CD4-positive, alpha-beta T cell treated with Interleukin-10 for 1 hour (primary cell): ENCODE measurements at regions not wholly inside any gene's neighbourhood (a gene's known extent, or its start where the extent isn't known, plus 50 kb on each side); places are given as distances from the start of the nearest gene placed in this dataset.
"Not testable (repeated sequence)": the region's sequence is repeated elsewhere in the genome, so short reads cannot be mapped to it uniquely, and the experiment has no call there.

Experiments used
- DNase-seq: peaks from one replicate; pipeline ENCODE4 v3.0.0-alpha.2; 2020

DNA sequence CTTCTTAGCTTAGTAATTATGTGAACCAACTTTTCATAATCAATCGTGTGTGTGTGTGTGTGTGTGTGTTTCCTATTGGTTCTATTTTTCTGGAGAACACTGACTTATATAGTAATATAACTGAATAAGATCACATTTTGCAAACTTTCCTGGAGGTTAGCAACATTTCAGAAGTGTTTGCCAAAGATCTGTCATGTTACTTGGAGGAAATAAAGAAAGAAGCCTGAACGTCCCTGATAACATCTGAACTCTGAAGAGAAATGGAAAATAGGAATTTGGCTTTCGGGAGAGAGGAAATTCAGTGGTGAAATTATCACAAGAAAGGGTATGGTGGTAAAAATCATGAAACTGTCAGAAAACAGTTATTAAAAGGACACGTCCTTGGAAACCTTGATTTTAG is 984.4 kb upstream of the AUTS2 start:
- DNase-seq = no peak

DNA sequence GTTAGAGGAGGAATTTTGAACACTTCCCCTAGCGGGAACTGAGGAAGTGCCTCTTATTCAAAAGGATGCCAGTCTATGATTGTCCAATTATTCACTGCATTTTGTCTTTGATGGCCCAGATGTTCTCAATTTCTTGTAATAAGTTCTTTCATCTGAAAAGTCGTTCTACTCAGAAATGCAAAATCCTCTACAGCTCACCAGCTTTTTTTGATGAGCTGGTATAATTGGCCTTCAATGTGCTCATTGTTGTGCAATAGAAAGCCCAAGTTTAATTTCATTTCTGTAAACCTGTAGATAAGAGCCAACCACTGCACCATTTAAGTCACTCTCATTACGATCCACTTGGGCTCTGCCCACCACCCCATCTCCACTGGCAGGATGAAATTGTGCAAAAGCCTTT is 978.7 kb upstream of the AUTS2 start:
- DNase-seq = no peak

DNA sequence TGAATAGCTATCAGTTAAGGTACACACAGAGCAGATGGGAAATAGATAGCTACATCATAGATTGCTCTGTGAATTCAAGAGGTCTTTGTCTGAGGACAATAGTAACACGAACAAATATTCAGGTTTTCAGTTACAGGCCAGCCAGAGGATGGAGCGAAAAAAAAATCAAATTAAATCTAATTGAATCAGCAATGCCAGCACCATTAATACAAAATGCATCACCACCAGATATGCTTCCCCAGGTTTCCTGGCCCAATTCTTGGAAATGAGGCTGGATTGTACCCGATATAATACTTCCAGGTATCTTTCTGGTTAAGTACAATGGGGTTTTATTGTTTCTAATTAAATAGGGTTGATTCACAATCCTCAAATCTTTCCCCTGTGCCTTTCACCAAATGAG is 975.8 kb upstream of the AUTS2 start:
- no peak for DNase-seq

DNA sequence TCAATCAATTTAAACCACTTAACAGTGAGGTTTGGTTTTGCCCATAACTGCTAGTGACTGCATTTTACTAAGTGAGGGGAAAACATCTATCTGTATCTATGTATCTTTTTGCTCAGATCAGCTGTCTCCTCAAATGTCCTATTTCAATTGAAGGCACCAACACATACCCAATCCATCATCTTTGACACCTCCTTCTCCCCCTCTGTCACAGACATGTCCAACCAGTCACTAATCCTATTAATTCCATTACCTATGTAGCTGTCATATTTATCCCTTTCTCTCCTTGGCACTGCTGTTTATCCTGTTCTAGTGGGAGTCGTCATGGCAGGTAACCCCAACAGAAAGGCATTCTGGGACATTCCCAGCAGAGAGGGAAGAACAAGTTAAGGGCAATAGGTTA is 975.2 kb upstream of the AUTS2 start:
- DNase-seq = no peak

DNA sequence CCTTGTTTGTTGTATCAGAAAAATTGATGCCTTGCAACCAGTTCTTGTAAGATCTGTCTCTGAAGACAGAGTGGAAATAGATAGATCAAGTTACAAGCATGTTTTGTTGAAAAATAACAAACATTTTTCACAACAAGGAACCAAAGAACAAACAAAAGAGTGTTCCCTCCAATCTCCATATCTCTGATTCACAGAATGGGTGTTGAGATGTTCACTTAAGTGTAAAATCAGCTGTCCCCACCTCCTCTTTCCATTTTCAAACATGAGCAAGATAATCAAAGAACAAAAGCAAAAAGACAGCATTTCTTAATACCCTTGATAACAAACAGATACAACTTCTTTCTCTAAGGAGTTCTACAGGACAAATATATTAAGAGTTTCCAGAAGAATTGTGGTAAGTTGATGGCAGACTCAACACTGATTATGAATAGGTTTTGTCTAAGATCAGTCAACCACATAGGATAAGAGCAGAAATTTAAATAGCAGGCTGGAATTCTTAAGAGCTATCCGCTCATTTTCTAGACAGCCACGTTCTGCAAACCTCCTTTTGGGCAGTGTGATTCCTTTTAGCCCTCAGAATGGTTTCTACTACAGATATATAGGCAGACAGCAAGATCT is 970.9 kb upstream of the AUTS2 start:
- no peak for DNase-seq

DNA sequence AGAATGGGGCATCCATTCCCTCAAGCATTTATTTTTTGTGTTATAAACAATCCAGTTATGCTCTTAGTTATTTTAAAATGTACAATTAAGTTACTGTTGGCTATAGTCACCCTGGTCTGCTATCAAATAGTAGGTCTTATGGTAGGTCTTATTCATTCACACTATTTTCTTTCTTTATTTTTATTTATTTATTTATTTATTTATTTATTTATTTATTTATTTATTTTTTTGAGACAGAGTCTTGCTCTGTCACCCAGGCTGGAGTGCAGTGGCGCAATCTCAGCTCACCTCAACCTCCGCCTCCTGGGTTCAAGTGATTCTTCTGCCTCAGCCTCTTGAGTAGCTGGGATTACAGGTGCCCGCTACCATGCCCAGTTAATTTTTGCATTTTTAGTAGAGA is 967.4 kb upstream of the AUTS2 start:
- DNase-seq = not testable (repeated sequence)

DNA sequence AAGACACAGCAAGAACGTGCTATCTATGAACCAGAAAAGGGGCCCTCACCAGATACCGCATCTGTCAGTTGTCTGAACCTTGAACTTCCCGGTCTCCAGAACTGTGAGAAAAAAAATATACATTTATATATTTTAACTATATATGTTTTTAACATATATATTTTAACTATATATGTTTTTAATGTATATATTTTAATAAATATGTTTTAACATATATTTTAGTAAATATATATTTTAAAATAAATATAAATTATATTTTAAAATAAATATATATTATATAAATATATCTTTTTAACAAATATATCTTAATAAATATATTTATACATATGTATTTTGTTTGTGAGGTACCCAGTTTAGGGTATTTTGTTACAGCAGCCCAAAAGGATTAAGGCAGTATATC is 958.2 kb upstream of the AUTS2 start:
- no peak for DNase-seq

DNA sequence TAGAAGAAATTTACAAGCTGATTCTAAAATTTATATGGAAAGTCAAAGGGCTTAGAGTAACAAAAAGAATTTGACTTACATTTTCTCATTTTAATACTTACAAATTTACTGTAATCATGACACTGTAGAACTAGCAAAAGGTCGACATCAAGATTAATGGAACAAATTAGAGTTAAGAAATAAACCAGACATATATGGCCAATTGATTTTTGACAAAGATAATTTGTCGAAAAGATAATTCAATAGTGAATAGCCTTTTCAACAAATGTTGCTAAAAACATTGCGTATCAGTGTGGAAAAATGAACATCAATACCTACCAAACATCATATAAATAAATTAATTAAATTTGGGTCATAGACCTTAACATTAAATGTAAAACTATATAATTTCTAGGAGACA is 955.5 kb upstream of the AUTS2 start:
- DNase-seq = no peak

DNA sequence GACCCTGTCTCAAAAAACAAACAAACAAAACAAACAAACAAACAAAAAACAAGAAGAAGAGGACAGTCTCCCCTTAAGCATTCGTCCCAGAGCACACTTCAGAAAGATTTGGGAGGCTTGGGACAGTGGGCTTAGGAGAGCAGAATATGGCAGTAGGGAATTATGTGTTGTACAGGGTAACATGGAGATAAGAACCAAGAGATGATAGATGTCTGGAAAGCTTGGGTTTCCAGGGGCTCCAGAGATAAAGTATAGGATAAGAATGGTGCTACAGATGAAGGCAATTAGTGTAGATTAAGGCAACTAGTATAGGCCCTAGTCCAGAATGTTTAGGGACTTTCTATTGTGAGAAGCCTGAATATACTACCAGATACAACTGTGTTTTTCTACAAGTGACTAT is 934.9 kb upstream of the AUTS2 start:
- no peak for DNase-seq

DNA sequence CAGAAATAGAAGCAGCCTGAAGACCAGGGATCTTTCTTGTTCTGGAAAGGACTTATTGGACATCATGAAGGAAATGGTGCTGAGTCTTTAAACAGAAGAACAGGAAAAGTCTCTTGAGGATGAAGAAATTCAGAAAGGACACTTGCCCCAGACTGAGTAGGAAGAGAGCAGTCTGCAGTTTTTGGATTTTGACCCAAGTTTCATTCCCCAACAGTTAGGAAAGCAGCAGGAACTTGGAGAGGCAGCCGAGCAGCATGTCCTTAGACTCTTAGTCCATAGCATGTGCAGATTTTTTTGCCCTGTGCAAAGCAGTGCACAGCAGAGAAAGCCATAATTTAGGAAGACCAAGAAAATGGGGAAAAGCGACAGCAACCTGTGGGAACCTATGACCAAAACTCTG is 927.2 kb upstream of the AUTS2 start:
- no peak for DNase-seq

DNA sequence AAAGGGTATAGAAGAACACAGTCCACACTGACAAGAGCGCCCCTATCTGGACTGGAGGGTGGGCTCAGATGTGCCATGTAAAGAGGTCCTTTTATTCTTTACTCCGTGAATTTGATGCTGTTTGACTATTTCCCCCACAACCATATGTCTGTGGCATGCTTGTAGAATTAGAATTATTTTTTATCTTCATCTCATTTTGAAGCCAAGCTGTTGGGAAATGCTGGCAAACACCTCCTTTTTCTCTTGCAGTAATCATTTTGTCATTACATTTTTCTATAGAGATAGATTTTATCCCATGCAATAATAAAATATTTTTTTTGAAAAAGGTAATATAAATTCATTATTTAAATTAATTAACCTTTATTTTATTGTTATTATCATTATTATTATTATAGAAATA is 926.6 kb upstream of the AUTS2 start:
- DNase-seq = no peak

DNA sequence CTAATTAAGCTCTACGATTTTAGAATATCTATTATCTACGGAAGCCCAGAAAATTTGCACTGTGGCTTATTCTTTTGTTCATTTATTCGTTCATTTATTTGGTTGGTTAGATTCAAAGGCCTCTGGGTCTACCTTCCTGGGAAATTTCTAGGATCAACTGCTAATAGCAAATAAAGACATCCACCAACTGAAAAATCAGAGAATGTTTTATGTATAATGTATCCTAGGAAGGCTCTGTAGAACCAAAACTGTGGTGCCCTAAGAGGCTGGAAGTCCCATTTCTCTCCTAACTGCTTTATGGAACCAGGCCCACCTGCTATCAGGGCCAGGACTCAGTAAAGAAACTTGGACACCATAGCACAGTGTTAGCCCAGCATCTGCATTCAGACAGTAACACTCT is 923.4 kb upstream of the AUTS2 start:
- DNase-seq = no peak

DNA sequence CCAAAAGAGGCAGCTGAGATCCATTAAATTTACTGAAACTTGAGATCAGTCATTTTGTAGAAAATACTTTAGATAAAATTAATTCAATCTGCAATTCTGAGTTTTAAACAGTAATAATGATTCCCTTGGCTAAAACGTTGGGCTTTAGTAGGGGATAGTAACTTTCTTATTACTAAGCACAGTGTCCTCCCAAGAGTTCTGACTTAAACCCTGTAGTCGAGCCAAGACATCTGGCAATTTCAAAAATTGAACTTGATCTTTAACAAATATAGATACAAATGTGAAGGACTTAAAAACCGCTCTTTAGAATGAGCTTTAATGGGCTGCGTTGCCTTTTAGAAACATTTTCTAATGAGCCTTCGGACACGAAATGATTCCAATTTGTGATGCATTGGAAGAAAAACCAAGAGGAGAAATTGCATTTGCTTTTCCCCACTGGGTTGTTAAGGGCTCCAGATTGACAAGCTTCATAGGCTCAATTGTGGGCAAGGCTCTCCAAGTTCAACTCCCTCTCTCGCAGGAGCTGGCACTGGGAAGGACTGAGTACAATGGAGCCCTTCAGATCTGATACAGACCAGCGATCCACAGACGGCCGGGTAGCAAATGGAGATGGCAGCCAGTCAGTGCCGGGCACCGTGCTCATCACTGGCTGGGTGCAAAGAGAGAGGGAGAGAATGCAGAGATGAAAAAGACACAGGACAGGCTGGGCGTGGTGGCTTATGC is 921.3 kb upstream of the AUTS2 start:
- DNase-seq = no peak

DNA sequence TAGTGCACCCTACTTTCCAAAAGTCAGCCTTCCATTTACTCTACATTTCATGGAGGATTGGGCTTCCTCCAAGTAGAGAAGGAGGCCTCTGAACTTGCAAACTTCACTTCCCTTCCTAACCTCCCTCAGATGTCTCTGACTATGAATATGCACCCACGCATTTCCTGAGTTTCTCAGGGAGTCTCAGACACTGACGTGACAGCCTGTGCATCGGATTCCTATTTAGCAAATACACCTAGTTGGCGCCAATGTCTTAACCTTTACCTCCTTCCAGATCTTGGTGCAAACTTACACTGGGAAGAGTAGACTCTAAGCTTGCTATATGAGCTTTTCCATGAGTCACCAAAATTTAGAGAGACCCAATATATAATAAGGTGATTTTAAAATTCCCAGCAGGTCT is 920.1 kb upstream of the AUTS2 start:
- DNase-seq = no peak

DNA sequence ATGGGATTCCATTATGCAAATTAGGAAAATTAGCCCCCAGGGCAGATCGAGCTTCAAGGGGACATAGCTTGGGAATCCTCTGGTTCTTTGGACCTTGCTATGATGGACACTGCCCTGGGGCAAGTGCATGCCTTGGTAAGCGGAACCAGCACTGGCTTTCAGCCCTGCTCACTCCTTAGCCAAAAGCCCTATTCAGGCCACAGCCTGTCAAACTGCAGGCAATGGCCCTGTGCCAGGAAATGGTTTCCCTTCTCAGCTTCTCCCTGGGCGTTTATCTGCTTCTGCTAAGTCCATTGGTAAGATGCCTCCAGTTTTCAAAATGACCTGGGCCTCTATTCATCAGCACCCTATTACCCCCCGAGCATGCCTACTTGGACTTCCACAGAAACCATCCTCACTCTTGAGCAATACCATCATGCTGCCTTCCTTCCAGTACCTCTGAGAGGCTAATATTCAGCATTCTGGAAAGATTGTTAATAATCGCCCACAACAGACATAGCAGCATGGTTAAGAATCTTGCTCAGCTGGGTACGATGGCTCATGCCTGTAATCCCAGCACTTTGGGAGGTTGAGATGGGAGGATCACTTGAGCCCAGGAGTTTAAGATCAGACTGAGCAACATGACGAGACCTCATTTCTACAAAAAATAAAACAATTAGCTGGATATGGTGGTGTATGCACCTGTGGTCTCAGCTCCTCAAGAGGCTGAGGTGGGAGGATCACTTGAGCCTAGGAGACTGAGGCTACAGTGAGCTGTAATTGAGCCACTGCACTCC is 918.6 kb upstream of the AUTS2 start:
- DNase-seq = no peak

DNA sequence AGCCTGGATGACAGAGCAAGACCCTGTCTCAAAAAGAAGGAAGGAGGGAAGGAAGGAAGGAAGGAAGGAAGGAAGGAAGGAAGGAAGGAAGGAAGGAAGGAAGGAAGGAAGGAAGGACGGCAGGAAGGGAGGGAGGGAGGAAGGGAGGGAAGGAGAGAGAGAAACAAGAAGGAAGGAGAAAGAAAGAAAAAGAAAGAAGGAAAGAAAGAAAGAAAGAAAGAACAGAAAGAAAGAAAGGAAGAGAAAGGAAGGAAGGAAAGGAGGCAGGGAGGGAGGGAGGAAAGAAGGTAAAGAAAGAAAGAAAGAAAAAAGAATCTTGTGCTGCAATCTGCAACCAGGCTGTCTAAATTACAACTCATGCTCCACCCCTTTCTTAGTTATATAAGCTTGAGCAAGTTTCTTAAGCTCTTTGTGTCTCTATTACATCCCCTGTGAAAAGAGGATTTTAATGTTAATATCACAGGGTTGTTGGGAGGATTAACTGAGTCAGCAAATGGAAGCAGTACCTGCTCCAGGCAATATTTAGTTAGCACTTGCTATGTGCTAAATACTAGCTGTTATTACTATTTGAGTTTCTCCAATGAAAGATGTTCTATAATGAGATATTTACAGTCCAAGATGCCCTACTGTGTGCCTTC is 917.9 kb upstream of the AUTS2 start:
- DNase-seq = no peak

DNA sequence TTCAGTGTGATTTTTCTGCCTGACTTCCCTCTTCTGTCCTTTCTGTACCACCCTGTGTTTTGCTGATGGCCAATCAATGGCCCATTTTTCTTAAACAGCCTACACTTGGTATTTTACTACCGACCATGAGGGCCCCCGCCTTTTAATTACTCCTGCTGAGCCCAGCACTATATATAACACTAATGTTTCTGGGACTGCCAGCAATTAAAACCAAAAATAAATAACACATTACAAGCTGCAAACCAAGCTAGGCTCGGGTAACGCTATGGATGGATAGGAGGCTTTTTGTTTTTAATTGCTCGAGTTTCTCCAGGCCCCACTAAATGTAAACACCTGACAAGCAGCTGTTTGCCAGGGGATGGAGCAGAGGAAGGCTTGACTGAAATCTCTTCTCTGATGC is 915.4 kb upstream of the AUTS2 start:
- no peak for DNase-seq

DNA sequence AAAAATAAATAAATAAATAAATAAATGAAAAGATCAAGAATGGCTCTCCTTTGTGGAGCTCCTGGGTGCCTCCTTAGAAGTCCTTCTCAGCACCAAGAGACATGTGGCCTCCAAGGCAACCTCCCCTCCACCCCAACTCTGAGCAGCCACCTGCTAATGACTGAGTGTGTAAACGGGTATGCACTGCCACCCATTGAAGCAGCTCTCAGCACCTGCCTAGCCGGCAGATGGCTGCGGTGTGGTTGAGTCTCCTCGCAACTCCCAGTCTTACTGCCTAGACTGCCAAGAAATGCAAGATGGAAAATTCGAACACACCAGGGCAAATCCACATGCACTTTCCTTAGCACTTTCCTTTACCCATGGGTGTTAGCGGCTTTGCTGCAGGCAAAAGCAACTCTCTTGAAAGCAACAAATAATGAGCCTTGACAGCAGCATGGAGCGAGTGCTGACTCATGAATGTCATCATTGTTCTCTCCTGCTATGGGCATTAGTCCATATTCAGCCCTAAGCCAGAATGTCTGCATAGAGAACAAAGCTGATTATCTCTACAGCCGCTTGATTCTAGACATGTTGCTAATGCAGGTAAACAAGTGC is 913.9 kb upstream of the AUTS2 start:
- DNase-seq = no peak

DNA sequence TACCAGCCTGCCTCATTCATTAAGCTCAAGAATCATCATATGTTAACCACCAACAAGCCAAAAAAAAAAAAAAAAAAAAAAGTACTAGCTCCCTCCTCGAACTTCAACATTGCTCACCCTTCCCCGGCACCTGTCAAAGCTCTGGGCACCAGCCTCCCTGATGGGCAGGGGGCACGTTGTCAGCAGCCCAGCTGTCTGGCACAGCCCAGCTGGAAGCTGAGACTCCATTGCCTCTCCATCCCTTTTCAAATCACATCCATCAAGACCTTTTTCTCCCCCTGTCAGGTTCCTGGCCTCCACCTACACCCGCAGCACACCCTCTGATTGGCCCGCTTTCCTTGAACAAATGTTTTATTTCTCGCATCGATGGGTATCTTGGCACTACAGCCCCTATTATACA is 913.3 kb upstream of the AUTS2 start:
- no peak for DNase-seq

DNA sequence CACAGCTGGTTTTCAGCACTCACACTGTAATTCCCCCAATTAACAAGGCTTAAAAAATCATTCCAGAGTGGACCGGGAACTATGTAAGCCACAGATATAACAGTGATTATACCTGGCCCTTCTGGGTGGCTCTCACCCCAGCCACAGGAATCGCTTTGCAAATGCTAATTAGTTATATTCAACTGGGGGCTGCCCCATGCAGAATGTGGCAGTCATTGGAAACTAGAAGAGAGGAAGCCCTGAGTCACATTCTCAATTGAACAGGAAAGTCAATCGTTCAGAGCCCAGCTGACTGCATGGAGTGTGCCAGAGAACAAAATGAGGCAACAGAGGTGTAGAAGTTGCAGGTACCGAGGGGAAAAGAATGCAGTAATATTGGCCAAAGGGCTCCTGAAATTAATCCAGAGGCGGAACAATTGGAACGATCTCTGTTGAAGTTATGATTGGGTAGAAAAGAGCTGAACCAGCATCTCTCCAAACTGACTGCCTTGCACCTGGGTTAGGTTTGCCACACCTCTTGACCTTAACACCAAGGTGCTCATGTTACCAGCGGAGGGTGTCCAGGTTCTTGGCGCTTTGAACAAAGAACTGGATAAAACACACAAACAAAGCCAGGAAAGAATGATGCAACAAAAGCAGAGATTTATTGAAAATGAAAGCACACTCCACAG is 909.7 kb upstream of the AUTS2 start:
- DNase-seq = no peak

DNA sequence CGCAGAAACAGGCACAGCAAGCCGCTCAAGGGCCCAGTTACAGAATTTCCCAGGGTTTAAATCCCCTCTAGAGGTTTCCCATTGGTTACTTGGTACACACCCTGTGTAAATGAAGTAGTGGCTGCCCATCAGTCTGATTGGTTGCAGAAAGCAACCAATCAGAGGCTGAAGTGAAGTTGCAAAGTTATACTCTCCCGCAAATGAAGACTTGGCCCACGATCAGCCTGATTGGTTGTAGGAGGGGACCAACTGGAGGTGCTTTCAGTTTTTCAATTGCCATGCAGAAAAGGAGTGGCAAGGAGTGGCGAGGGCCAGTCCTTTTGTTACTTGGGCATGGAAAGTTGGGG is 909.2 kb upstream of the AUTS2 start:
- no peak for DNase-seq

DNA sequence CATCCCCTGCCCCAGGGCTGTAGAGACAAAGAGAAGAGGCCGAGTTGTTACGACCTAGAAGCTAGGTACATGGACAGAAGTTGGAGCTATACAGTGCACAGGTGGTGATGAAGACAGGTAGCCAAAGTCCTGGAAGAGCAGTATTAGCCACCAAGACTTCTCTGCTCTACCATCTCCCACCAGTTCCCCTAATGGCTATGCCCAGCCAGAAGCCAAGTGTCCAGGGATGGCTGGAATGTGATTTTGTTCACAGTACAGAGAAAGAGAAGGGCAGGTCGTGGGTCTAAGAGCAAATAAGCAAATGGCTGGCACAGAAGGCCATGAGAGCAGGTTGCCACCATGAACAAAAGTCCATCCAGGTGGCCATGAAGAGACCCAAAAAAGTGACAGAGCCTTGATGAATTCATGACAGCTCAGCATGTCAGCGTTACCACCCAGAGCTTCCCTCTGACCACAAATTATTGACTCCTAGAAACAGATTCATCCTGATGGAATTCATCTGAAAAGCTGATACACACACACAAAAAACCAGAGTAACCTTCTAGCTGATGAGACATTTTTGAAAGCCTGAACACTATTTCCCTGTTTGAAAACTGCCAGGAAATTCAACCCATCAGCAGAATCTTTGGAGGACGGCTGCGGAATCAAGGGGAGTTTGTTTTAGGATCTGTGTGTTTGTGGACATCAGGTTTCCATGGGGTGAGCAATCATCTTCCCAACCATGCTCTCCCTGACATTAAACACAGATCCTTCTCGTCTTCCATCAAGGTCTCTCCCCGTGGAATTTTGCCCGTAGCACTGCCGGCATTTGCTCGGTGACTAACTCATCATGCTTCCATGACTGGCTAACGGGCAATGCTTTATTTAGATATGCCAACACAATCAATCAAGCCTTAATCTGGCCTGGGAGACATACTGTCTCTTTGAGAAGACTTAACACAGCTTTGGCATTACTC is 906.7 kb upstream of the AUTS2 start:
- no peak for DNase-seq
